Psoas muscle (tissue), 7 donors: ENCODE measurements at regions not wholly inside any gene's neighbourhood (a gene's known extent, or its start where the extent isn't known, plus 50 kb on each side); places are given as distances from the start of the nearest gene placed in this dataset.
"Not testable (repeated sequence)": the region's sequence is repeated elsewhere in the genome, so short reads cannot be mapped to it uniquely, and the experiment has no call there.

ENCODE experiments used
- ATAC-seq, 4 donors: fragments of 200-7000 bp; cut with Tn5 transposase; one replicate each; pipeline ENCODE4 v1.9.1; 2020; ENCODE audit warnings: moderate library complexity in 3 of 4, mild to moderate bottlenecking in 2 of 4
- DNase-seq, 2 donors: peaks; one replicate each; pipeline ENCODE4 v3.0.0-alpha.2; 2020
- H3K27ac ChIP-seq: fragments of 200-600 bp; one replicate; pipeline ENCODE4 v1.8.0; 2022
- H3K27me3 ChIP-seq, 3 donors: fragments of 200-600 bp in 1 of 3; one replicate each; pipeline versions ENCODE4 v1.6.1 to v1.8.0; 2013 to 2022; ENCODE audit warnings: low read length in 2 of 3, mild to moderate bottlenecking in 2 of 3, moderate library complexity in 1 of 3; ENCODE audit not compliant: insufficient read depth in 3 of 3
- H3K36me3 ChIP-seq, 2 donors: fragments of 200-600 bp in 1 of 2; one replicate each; pipeline versions ENCODE4 v1.6.1 to v1.8.0; 2013 to 2022; ENCODE audit warnings: low read depth in 1 of 2, mild to moderate bottlenecking in 1 of 2, moderate library complexity in 1 of 2; ENCODE audit not compliant: insufficient read depth in 1 of 2
- H3K4me1 ChIP-seq: fragments of 200-600 bp; one replicate; pipeline ENCODE4 v1.8.0; 2022
- H3K4me3 ChIP-seq: fragments of 200-600 bp; one replicate; pipeline ENCODE4 v1.8.0; 2022; ENCODE audit warnings: mild to moderate bottlenecking
- H3K9me3 ChIP-seq: fragments of 200-600 bp; one replicate; pipeline ENCODE4 v1.8.0; 2022
- WGBS, 3 donors: extraction: QIAGEN DNeasy Blood & Tissue Kit; methylation state at CpG; one replicate each; pipeline versions ENCODE4 v1.1.6 to v1.1.7; 2013; 5-methylcytosine and 5-hydroxymethylcytosine counted together
- intact Hi-C, 2 donors: fragments of 100-400 bp; cut with DNase I; formaldehyde crosslinking; loops; one replicate each; pipeline versions ENCODE4 v1.11.0 to v1.14.2; 2022
- TF ChIP-seq, protein P1 (sequence below): fragments of 200-600 bp; IDR thresholded peaks from one replicate; pipeline ENCODE4 v1.8.0; 2022; ENCODE audit warnings: antibody characterized with exemption
- donor health status: healthy with polysubstance abuse.
- donor health status: DM: no; HTN: no; CAD: no; lungs with moderate emphysema.
- donor health status: Bipolar disorder and iron deficiency.
- donor health status: healthy.
- donor health status: DM: yes; HTN: yes; CAD: no.
- donor health status: DM: no; HTN: no; CAD: no.
- donor health status: DM: yes; HTN: yes; CAD: no.

DNA sequence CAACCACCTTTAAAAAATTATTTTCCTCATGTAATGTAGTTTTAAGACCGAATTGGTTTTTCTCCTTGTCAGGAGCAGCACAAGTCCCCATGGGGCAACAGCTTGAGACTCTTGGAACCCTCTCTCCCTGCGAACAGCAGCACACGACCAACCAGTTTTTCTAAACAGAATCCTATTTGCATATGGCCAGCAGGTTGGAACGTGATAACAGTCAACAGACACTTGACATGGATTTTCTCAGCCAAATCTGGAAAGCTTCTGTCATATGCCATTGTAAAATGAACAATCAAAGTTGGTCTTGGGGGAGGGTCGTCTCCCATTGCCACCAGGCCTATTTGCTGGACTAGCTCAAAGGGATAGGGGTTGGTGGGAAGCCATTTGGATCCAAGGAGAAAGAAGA, 1915.0 kb upstream of the FLRT2 start:
- TF ChIP-seq, protein P1, sequence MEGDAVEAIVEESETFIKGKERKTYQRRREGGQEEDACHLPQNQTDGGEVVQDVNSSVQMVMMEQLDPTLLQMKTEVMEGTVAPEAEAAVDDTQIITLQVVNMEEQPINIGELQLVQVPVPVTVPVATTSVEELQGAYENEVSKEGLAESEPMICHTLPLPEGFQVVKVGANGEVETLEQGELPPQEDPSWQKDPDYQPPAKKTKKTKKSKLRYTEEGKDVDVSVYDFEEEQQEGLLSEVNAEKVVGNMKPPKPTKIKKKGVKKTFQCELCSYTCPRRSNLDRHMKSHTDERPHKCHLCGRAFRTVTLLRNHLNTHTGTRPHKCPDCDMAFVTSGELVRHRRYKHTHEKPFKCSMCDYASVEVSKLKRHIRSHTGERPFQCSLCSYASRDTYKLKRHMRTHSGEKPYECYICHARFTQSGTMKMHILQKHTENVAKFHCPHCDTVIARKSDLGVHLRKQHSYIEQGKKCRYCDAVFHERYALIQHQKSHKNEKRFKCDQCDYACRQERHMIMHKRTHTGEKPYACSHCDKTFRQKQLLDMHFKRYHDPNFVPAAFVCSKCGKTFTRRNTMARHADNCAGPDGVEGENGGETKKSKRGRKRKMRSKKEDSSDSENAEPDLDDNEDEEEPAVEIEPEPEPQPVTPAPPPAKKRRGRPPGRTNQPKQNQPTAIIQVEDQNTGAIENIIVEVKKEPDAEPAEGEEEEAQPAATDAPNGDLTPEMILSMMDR, result no peak
- Histone ChIP-seq H3K4me1 (no peaks in the 10 kb centered on the region), H3K4me3 (no peak overlapping the region), H3K27me3 (no peaks in the 10 kb centered on the region), H3K36me3 (no peaks in the 10 kb centered on the region), H3K27ac (no peak overlapping the region), H3K9me3 (no peaks in the 10 kb centered on the region)
- WGBS, 3 donors, result 58 to 64% (median 59%) methylated on average over 5 of the region's 5 CpGs
- ATAC-seq (no peak), DNase-seq (no peak)
- intact Hi-C loops, result no loop called here

- TF ChIP-seq, protein P1, result no peak
- WGBS, 3 donors, result 17 to 31% (median 18%) methylated on average over 1 of the region's 1 CpG
- no peak for DNase-seq
- no peaks in the 10 kb centered on the region for H3K36me3 ChIP-seq
- no peak overlapping the region for H3K27ac ChIP-seq
- no peaks in the 10 kb centered on the region for H3K27me3 ChIP-seq
- ATAC-seq, result no peak
- no peaks in the 10 kb centered on the region for H3K4me1 ChIP-seq
- H3K9me3 ChIP-seq, result no peaks in the 10 kb centered on the region
- intact Hi-C loops, result no loop called here
- no peak overlapping the region for H3K4me3 ChIP-seq
Observed at GRCh38 chr14:83624541-83624940, 1905.4 kb upstream of the FLRT2 start.

DNA sequence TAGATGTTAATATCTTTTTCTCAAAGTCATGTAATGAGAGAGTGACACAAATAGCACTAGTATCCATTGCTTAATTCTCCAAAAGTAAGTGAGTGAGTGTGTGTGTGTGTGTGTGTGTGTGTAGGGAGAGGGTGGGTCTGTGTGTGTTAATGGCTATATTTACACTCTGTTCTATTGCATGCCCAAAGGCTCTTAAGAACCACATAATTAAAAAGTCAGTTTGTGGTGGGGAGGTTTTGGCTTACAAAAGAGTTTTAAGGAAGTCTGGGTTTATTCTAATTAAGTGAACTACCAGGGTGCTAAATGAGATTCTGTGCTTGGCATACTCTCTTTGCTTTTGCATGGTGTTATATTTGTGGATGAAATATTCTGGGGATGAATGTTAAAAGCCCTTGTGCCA, 1897.6 kb upstream of the FLRT2 start:
- Histone ChIP-seq H3K9me3 (no peaks in the 10 kb centered on the region), H3K36me3 (no peaks in the 10 kb centered on the region), H3K4me1 (no peaks in the 10 kb centered on the region), H3K27me3 (no peaks in the 10 kb centered on the region), H3K4me3 (no peak overlapping the region), H3K27ac (no peak overlapping the region)
- DNase-seq (no peak), ATAC-seq (no peak)
- intact Hi-C loops, result no loop called here
- TF ChIP-seq, protein P1, result no peak

GRCh38 chr14:83638748-83639504, 1891.0 kb upstream of the FLRT2 start:
- DNase-seq (no peak), ATAC-seq (no peak)
- Histone ChIP-seq H3K36me3 (no peaks in the 10 kb centered on the region), H3K4me3 (no peak overlapping the region), H3K4me1 (no peaks in the 10 kb centered on the region), H3K27me3 (no peaks in the 10 kb centered on the region), H3K27ac (no peak overlapping the region), H3K9me3 (no peaks in the 10 kb centered on the region)
- TF ChIP-seq, protein P1, result no peak
- 93% methylated on average over 18 of the region's 18 CpGs for WGBS, 3 donors
- intact Hi-C loops, result no loop called here

GRCh38 chr14:83639505-83639875, 1890.5 kb upstream of the FLRT2 start:
- H3K9me3 ChIP-seq, H3K27me3 ChIP-seq, H3K36me3 ChIP-seq, H3K4me1 ChIP-seq, DNase-seq, intact Hi-C loops, H3K4me3 ChIP-seq, H3K27ac ChIP-seq, ATAC-seq: not testable (repeated sequence)
- WGBS, 3 donors, result 91 to 93% (median 92%) methylated on average over 16 to 18 of the region's 18 CpGs
